H9 (cell line): ENCODE measurements at regions not wholly inside any gene's neighbourhood (a gene's known extent, or its start where the extent isn't known, plus 50 kb on each side); places are given as distances from the start of the nearest gene placed in this dataset.

Source experiments
- DNase-seq: peaks from one replicate; pipeline ENCODE4 v3.0.0-alpha.2; 2017
- H2AFZ ChIP-seq: one replicate; pipeline ENCODE4 v1.6.1; 2013; ENCODE audit warnings: mild to moderate bottlenecking, low read length, control low read depth, moderate library complexity
- H2AK5ac ChIP-seq: 2 replicates; pipeline ENCODE4 v1.6.1; 2013; ENCODE audit warnings: low read length, control low read depth, mixed read lengths; ENCODE audit not compliant: insufficient read length
- H2BK120ac ChIP-seq: one replicate; pipeline ENCODE4 v1.6.1; 2013; ENCODE audit warnings: low read depth, mild to moderate bottlenecking, low read length, control low read depth, inconsistent platforms; ENCODE audit not compliant: poor library complexity, severe bottlenecking
- H2BK12ac ChIP-seq: 2 replicates; pipeline ENCODE4 v1.6.1; 2013; ENCODE audit warnings: low read length, control low read depth, mixed read lengths, low read depth; ENCODE audit not compliant: insufficient read length
- H2BK15ac ChIP-seq: 2 replicates; pipeline ENCODE4 v1.6.1; 2013; ENCODE audit warnings: low read depth, low read length, control low read depth
- H2BK20ac ChIP-seq: one replicate; pipeline ENCODE4 v1.6.1; 2013; ENCODE audit warnings: low read depth, mild to moderate bottlenecking, low read length, control low read depth, inconsistent platforms; ENCODE audit not compliant: poor library complexity, severe bottlenecking
- H2BK5ac ChIP-seq: 2 replicates; pipeline ENCODE4 v1.6.1; 2013; ENCODE audit warnings: low read length, control low read depth, mixed read lengths; ENCODE audit not compliant: insufficient read length
- H3K14ac ChIP-seq: 2 replicates; pipeline ENCODE4 v1.6.1; 2013; ENCODE audit warnings: low read length, control low read depth; ENCODE audit not compliant: insufficient read depth
- H3K18ac ChIP-seq: 2 replicates; pipeline ENCODE4 v1.6.1; 2013; ENCODE audit warnings: low read depth, mild to moderate bottlenecking, mixed read lengths, low read length, control low read depth; ENCODE audit not compliant: insufficient read length
- H3K23ac ChIP-seq: 2 replicates; pipeline ENCODE4 v1.6.1; 2013; ENCODE audit warnings: low read length, control low read depth, mixed read lengths, low read depth; ENCODE audit not compliant: insufficient read length
- H3K23me2 ChIP-seq: 2 replicates; pipeline ENCODE4 v1.6.1; 2013; ENCODE audit warnings: low read depth, mild to moderate bottlenecking, mixed read lengths, low read length, control low read depth; ENCODE audit not compliant: insufficient read length, poor library complexity, severe bottlenecking
- H3K27ac ChIP-seq: 2 replicates; pipeline ENCODE4 v1.5.1; 2013; ENCODE audit warnings: low read length, control low read depth, mixed read lengths, low read depth; ENCODE audit not compliant: insufficient read length
- H3K27me3 ChIP-seq: 2 replicates; pipeline ENCODE4 v1.6.1; 2013; ENCODE audit warnings: low read length, control low read depth, inconsistent platforms; ENCODE audit not compliant: insufficient read depth
- H3K4ac ChIP-seq: 2 replicates; pipeline ENCODE4 v1.6.1; 2013; ENCODE audit warnings: low read depth, mild to moderate bottlenecking, control low read depth, inconsistent platforms, low read length, moderate library complexity
- H3K4me1 ChIP-seq: 2 replicates; pipeline ENCODE4 v1.6.1; 2013; ENCODE audit warnings: low read length, control low read depth, inconsistent platforms; ENCODE audit not compliant: insufficient read depth
- H3K4me2 ChIP-seq: 2 replicates; pipeline ENCODE4 v1.6.1; 2013; ENCODE audit warnings: low read length, control low read depth, mixed read lengths; ENCODE audit not compliant: insufficient read length, insufficient read depth
- H3K56ac ChIP-seq: 2 replicates; pipeline ENCODE4 v1.6.1; 2013; ENCODE audit warnings: low read depth, mild to moderate bottlenecking, mixed read lengths, low read length, control low read depth; ENCODE audit not compliant: insufficient read length
- H3K79me1 ChIP-seq: 2 replicates; pipeline ENCODE4 v1.6.1; 2013; ENCODE audit warnings: low read depth, mild to moderate bottlenecking, moderate library complexity, low read length, control low read depth, inconsistent platforms; ENCODE audit not compliant: insufficient read depth, poor library complexity, severe bottlenecking
- H3K79me2 ChIP-seq: 2 replicates; pipeline ENCODE4 v1.6.1; 2013; ENCODE audit warnings: low read length, control low read depth, inconsistent platforms; ENCODE audit not compliant: insufficient read depth
- H3K9ac ChIP-seq: 2 replicates; pipeline ENCODE4 v1.6.1; 2013; ENCODE audit warnings: low read length, control low read depth, mixed read lengths; ENCODE audit not compliant: insufficient read length; ENCODE audit errors: extremely low read depth
- H3K9me3 ChIP-seq: one replicate; pipeline ENCODE4 v1.6.1; 2013; ENCODE audit warnings: low read depth, low read length, inconsistent platforms; ENCODE audit not compliant: control insufficient read depth
- H3T11ph ChIP-seq: one replicate; pipeline ENCODE4 v1.6.1; 2013; ENCODE audit warnings: mild to moderate bottlenecking, low read length, control low read depth, inconsistent platforms
- H4K20me1 ChIP-seq: one replicate; pipeline ENCODE4 v1.6.1; 2013; ENCODE audit not compliant: control insufficient read depth, insufficient read length, insufficient read depth
- H4K5ac ChIP-seq: 2 replicates; pipeline ENCODE4 v1.6.1; 2013; ENCODE audit warnings: low read depth, mild to moderate bottlenecking, mixed read lengths, low read length, control low read depth; ENCODE audit not compliant: insufficient read length
- H4K8ac ChIP-seq: replicated peaks from 2 replicates; pipeline ENCODE4 v1.6.1; 2013; ENCODE audit warnings: low read length, control low read depth, mixed read lengths, low read depth; ENCODE audit not compliant: insufficient read length
- H4K91ac ChIP-seq: 2 replicates; pipeline ENCODE4 v1.6.1; 2013; ENCODE audit warnings: low read depth, mild to moderate bottlenecking, moderate library complexity, mixed read lengths, low read length, control low read depth; ENCODE audit not compliant: insufficient read length
- H3K27ac Mint-ChIP-seq, 3 experiments: 2 replicates in 2 of 3; 3 replicates in 1 of 3; pipeline ENCODE4 v1.8.0; 2020 to 2021; ENCODE audit warnings: mixed read lengths in 3 of 3, mild to moderate bottlenecking in 1 of 3, moderate library complexity in 1 of 3
- H3K27me3 Mint-ChIP-seq: 2 replicates; pipeline ENCODE4 v1.8.0; 2021; ENCODE audit warnings: low read depth, mild to moderate bottlenecking, moderate library complexity, mixed read lengths
- H3K36me3 Mint-ChIP-seq, 3 experiments: 2 replicates in 2 of 3; 3 replicates in 1 of 3; pipeline ENCODE4 v1.8.0; 2020 to 2021; ENCODE audit warnings: low read depth in 3 of 3, mixed read lengths in 3 of 3; ENCODE audit not compliant: insufficient read depth in 1 of 3
- H3K4me1 Mint-ChIP-seq, 2 experiments: 2 replicates each; pipeline ENCODE4 v1.8.0; 2020; ENCODE audit warnings: mixed read lengths in 2 of 2
- H3K4me3 Mint-ChIP-seq, 2 experiments: 2 replicates in 1 of 2; 3 replicates in 1 of 2; pipeline ENCODE4 v1.8.0; 2020 to 2021; ENCODE audit warnings: mild to moderate bottlenecking in 2 of 2, mixed read lengths in 2 of 2, moderate library complexity in 1 of 2
- H3K9me3 Mint-ChIP-seq, 2 experiments: 2 replicates in 1 of 2; 3 replicates in 1 of 2; pipeline ENCODE4 v1.8.0; 2020; ENCODE audit warnings: mild to moderate bottlenecking in 2 of 2, mixed read lengths in 2 of 2, moderate library complexity in 1 of 2
- WGBS: extraction: QIAGEN DNeasy Blood & Tissue Kit; methylation state at CpG from one replicate; pipeline ENCODE4 v1.1.7; 2013; ENCODE audit warnings: missing lambda C conversion rate, low lambda C conversion rate, mixed read lengths; ENCODE audit not compliant: insufficient read length; ENCODE audit errors: extremely low coverage; 5-methylcytosine and 5-hydroxymethylcytosine counted together
- TF ChIP-seq, protein P1 (sequence below): fragments of 200-600 bp; sonication (generic); conservative IDR thresholded peaks from 3 replicates; pipeline ENCODE4 v1.8.0; 2021; ENCODE audit warnings: antibody characterized with exemption, mild to moderate bottlenecking

DNA sequence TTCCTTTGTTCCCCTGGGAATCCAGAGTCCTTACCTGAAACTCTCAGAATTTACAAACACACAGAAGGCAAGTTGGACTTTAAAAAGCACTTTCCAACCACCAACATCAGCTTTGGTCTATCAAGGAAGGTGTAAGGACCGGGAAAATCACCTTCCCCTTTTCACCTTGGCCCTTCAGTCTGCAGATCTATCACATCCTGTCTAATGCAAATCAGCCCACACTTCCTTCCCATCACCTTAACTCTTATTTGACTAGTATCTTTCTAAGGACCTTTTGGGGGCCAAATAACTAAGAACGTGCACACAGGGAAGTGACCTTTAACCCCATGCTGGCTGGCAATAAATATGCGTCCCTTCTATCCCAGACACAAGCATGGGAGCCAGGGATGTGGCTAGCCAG is 320.6 kb downstream of the ARRDC4 start:
- Mint-ChIP-seq H3K27ac (no peak overlapping the region), H3K36me3 (no peaks in the 10 kb centered on the region), H3K4me3 (no peak overlapping the region), H3K9me3 (no peaks in the 10 kb centered on the region; a peak in 1 of 5 replicates), H3K27me3 (no peaks in the 10 kb centered on the region; the same call in 1 of the 2 replicates), H3K4me1 (peaks cover 14 to 17% of the 10 kb centered on the region in 2 experiments)
- Histone ChIP-seq H3K9me3 (no peaks in the 10 kb centered on the region), H3K56ac (no peak overlapping the region), H3K9ac (no peak overlapping the region), H3K4me2 (no peak overlapping the region), H3K27me3 (no peaks in the 10 kb centered on the region), H4K20me1 (no peaks in the 10 kb centered on the region), H3K18ac (no peak overlapping the region), H2AK5ac (no peak overlapping the region), H2BK20ac (no peak overlapping the region), H3K4ac (no peak overlapping the region), H3K79me2 (no peaks in the 10 kb centered on the region), H2BK5ac (no peak overlapping the region), H2BK12ac (no peak overlapping the region), H4K5ac (no peak overlapping the region), H3K23ac (no peak overlapping the region), H4K91ac (no peak overlapping the region), H3T11ph (no peak overlapping the region), H3K14ac (no peak overlapping the region), H3K4me1 (no peaks in the 10 kb centered on the region), H4K8ac (no peak overlapping the region), H2BK15ac (no peak overlapping the region), H3K79me1 (no peaks in the 10 kb centered on the region), H3K27ac (no peak overlapping the region), H2BK120ac (no peak overlapping the region), H2AFZ (no peak overlapping the region), H3K23me2 (no peaks in the 10 kb centered on the region)
- WGBS: no CpG with 5 or more reads among the region's 3 CpGs
- DNase-seq: no peak
- TF ChIP-seq, protein P1, sequence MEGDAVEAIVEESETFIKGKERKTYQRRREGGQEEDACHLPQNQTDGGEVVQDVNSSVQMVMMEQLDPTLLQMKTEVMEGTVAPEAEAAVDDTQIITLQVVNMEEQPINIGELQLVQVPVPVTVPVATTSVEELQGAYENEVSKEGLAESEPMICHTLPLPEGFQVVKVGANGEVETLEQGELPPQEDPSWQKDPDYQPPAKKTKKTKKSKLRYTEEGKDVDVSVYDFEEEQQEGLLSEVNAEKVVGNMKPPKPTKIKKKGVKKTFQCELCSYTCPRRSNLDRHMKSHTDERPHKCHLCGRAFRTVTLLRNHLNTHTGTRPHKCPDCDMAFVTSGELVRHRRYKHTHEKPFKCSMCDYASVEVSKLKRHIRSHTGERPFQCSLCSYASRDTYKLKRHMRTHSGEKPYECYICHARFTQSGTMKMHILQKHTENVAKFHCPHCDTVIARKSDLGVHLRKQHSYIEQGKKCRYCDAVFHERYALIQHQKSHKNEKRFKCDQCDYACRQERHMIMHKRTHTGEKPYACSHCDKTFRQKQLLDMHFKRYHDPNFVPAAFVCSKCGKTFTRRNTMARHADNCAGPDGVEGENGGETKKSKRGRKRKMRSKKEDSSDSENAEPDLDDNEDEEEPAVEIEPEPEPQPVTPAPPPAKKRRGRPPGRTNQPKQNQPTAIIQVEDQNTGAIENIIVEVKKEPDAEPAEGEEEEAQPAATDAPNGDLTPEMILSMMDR: no peak
